GM13977 (cell line): ENCODE measurements at regions not wholly inside any gene's neighbourhood (a gene's known extent, or its start where the extent isn't known, plus 50 kb on each side); places are given as distances from the start of the nearest gene placed in this dataset.

Source experiments
- DNase-seq: peaks from one replicate; pipeline ENCODE4 v3.0.0; 2012; ENCODE audit warnings: low spot score
- CTCF ChIP-seq: IDR thresholded peaks from 2 replicates; pipeline ENCODE4 v1.5.1; 2012; ENCODE audit warnings: mild to moderate bottlenecking, control low read depth; ENCODE audit not compliant: insufficient read depth; ENCODE audit errors: extremely low read depth, missing control alignments
- in situ Hi-C: fragments of 300-500 bp; cut with MboI; formaldehyde crosslinking; loops from one replicate; pipeline ENCODE4 v1.12.0; 2022; ENCODE audit warnings: low sequenced_read_pairs, low pct_unique_long_range_greater_than_20kb, mixed read lengths, inconsistent platforms; ENCODE audit not compliant: unreplicated experiment

- DNase-seq = no peak
- in situ Hi-C loops = no loop called here
- TF ChIP-seq CTCF = no peak
Observed at GRCh38 chr7:156050636-156051569, 238.6 kb upstream of the SHH start.

GRCh38 chr7:156049366-156049765, 237.1 kb upstream of the SHH start:
- in situ Hi-C loops = no loop called here
- no peak for TF ChIP-seq CTCF
- no peak for DNase-seq

GRCh38 chr7:156046031-156046560, 233.8 kb upstream of the SHH start:
- DNase-seq = no peak
- in situ Hi-C loops = no loop called here
- no peak for TF ChIP-seq CTCF

GRCh38 chr7:156043416-156044178, 231.3 kb upstream of the SHH start:
- TF ChIP-seq CTCF = no peak
- in situ Hi-C loops = no loop called here
- DNase-seq = no peak

- DNase-seq = no peak
- no peak for TF ChIP-seq CTCF
- in situ Hi-C loops = no loop called here
Observed at GRCh38 chr7:156041398-156041797, 229.1 kb upstream of the SHH start.

GRCh38 chr7:156039971-156040677, 227.9 kb upstream of the SHH start:
- in situ Hi-C loops = no loop called here
- TF ChIP-seq CTCF = no peak
- DNase-seq = no peak
